H4 (cell line): ENCODE measurements at regions not wholly inside any gene's neighbourhood (a gene's known extent, or its start where the extent isn't known, plus 50 kb on each side); places are given as distances from the start of the nearest gene placed in this dataset.
"Not testable (repeated sequence)": the region's sequence is repeated elsewhere in the genome, so short reads cannot be mapped to it uniquely, and the experiment has no call there.

Experiments used
- DNase-seq: peaks from one replicate; pipeline ENCODE4 v3.0.0-alpha.2; 2015; ENCODE audit warnings: low spot score

DNA sequence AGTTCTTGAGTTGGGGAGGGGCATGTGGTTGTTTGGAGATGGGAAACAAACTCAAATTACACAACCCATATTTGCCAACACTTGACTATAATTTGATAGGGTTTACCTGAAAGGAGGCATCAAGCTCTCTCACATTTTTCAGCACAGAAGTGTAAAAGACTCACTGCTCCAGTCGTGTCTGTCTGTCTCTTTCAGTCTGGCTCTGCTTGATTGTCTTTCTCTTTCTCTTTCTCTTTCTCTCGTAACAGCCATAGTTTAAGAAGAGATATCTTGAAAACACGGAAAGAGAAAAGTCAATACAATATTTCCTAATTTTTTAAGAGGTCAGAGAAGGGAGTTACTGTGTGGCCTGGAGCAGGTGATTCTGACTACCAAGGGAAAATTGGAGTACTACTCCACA is 413.6 kb upstream of the CXorf51A start:
- DNase-seq: no peak

DNA sequence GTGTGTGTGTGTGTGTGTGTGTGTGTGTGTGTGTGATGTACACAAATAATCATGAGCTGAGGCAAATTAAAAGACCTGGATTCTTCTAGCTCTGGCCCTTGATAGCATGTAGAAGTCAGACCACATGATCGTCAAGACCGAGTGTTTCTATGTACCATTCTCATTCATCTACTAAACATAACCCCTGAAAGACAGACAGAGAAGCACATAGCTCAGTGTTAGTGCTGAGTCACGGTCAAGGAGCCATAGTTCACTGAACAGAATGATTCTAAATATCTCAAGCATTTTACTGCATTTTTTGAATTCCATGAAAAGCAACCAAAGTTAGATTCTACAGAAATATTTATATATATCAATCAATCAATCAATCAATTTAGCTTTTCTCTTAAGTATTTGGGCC is 412.3 kb upstream of the CXorf51A start:
- peak; percentile 2 for DNase-seq

DNA sequence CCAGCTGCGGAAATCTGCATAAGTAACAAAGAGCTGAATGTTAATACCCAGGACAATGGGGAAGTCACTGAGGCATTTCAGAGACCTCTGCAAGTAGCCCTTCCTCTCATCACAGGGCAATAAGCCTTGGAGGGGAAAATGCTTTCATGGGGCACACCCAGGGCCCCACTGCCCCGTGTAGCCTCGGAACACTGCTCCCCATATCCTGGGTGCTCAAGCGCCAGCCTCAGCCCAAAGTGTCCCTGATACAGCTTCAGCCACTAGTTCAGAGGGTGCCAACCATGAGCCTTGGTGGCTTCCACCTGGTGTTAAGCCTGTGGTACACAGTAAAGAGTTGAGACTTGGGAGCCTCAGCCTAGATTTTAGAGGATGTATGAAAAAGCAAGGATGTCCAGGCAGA is 402.8 kb upstream of the CXorf51A start:
- DNase-seq: no peak

DNA sequence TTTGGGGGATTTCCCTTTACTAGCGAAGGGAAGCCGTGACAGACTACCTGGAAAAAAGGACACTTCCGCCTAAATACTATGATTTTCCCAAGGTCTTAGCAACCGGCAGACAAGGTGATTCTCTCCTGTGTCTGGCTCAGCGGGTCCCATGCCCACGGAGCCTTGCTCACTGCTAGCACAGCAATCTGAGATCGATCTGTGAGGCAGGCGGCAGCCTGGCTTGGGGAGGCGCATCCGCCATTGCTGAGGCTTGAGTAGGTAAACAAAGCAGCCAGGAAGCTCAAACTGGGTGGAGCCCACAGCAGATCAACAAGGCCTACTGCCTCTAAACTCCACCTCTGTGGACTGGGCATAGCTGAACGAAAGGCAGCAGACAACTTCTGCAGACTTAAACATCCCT is 385.9 kb upstream of the CXorf51A start:
- not testable (repeated sequence) for DNase-seq

DNA sequence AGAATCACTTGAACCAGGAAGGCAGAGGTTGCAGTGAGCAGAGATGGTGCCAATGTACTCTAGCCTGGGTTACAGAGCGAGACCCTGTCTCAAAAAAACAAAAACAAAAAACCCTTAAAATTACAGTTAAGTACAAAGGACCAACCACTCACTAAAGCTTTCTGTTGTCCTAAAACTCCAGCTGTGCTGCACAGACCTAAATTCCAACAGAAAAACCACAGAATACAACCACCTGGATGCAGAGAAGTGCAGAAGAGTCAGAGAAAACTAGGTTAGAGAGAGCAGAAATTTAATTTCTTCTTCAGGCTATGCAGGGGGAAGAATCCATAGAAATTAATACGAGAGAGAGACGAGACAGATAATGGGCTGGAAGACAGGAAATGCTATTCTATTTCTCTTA is 376.8 kb upstream of the CXorf51A start:
- DNase-seq: no peak

DNA sequence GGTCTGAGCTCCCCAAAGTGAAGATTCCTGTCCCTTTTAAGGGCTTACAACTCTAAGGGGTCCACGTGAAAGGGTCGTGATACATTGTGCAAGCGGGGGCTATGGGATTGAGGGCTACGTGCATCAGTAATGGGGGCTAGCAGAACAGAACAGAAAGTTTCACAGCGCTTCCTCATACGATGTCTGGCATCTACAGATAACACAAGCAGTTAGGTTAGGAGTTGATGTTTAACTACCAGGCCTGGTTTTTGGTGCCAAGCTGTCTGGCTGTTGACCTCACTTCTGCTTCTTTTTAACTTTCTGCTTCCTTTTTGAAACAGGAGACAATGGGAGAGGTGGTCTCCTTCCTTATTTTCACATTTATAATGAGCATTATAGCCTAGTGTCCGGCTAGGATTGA is 368.6 kb upstream of the CXorf51A start:
- DNase-seq: no peak

DNA sequence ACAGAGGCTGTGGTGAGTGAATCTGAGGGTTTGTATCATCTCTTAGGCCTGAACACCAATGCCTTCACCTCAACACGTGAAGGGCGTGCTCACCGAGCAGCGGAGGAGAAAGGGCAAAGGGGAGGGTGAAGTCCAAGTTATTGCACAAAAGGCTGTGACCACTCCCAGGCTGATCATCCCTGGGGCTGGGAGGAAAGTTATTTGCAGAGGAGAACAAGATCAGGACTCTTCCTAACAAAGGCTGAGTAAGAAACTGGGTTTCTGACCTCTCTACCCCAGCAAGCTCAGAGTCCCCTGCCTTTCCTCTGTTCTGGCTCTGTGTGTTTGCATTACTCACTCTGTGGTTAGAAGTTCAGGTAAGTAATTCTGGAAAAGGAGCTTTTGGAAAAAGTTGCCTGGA is 366.3 kb upstream of the CXorf51A start:
- no peak for DNase-seq

DNA sequence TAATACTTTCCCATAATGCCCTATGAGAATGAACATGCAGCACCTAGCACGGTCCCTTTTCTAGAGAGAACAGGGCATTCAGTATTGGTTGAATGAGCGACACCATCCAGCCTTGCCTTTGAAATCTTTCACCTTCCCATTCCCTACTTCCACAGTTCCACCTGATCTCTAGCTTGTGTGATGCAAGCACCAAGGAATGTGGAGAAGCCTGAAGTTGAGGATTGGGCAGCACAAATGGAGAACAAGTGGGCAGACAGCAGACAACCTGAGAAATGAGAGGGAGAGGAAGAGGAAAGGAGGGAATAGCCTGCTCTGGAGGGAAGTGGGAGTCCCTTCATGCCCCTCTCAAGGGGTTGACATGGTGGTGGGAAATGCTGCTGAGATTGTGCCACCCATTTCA is 365.1 kb upstream of the CXorf51A start:
- DNase-seq: no peak

DNA sequence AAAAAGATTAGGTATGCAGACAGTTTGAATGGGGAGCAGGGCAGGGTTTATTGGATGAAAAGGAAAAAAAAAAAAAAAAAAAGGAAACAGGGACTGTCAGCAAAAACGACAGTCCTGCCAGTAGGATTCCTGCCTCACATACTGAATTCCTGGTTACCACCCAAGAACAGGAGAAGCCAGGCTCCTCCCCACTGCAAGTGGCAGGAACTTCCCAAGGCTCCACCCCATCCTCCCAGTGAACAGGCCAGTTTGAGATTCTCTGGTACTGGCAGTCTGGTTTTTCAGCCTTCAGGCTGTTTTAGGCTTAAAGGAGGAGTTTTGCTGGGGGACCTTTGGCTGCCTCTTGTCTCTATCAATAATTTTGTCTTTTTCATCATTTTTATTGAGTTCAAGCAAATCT is 360.0 kb upstream of the CXorf51A start:
- DNase-seq: peak; percentile 20

DNA sequence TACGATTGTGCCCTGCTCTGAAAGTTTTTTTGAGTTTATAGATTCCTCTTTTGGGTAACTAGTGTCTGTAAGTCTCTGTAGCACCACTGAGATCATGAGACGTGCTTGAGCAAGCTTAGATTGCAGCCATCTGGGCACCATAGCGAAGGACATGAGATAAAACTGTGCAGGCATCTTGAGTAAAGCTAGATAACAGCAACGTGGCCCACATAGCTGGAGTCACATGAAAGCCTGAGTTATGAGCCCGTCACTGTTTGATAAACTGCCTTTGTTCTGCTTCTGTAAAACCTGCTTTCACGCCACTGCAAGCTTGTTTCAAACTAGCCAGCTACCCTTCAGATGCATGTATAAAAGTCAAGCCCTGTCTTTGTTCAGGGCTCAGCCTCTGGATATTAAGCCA is 359.1 kb upstream of the CXorf51A start:
- DNase-seq: no peak

DNA sequence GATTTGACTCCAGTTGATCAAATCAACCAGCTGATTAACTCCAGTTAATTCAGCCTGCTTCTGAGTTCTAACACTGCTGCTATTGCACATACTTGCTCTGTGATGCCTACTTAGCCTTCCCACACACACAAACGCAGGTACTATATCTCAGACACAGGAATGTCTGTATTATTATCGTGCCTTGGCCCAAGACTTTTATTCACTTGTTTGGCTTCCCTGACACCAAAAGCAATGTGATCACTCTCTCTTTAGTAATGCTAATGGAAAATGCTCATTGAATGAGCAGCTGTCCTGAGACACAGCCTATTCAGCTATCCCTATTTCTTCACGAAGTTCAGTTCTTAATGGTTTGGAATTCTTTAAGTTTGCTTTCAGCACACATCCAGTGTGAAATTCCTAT is 356.4 kb upstream of the CXorf51A start:
- no peak for DNase-seq
